ENCODE measurements at regions not wholly inside any gene's neighbourhood (a gene's known extent, or its start where the extent isn't known, plus 50 kb on each side); places are given as distances from the start of the nearest gene placed in this dataset.

DNA sequence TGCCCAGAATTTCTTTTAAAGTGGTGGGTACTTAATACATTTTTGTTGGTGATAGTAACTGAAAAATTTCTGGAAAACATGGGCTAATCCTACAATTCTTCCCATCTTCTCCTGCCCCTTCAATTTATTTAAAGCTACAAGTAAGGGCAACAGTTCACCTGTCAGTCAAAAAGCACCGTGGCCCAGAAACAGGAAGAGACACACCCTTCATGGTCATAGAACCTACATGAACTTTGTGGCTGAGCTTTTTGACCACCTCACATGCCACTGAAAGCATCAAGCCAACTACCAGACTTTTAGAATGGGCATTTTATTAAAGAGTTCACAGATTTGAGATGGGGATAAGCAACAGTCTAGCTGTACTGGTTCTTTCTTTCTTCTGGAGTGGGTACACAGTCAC lies 201.1 kb upstream of the CNR1 start:
- Histone ChIP-seq H3K27me3 (replicated peaks; ENCODE audit: insufficient read depth) (no peaks in the 10 kb centered on the region; the same call in 1 of the 2 replicates), H4K20me1 (ENCODE audit: insufficient read depth) (no peaks in the 10 kb centered on the region), H3K9me2 (ENCODE audit: insufficient read depth) (no peaks in the 10 kb centered on the region), H3K9me3 (ENCODE audit: low read depth) (no peaks in the 10 kb centered on the region), H3K79me2 (ENCODE audit: insufficient read depth) (no peaks in the 10 kb centered on the region), H3K4me2 (ENCODE audit: unreplicated experiment) (no peak overlapping the region), H3K9ac (no peak overlapping the region), H3K27ac (no peak overlapping the region), H3K4me3 (no peak overlapping the region), H3K36me3 (ENCODE audit: low read depth) (no peaks in the 10 kb centered on the region), H3F3A (ENCODE audit: insufficient read depth) (peaks cover 11% of the 10 kb centered on the region; the same call in 1 of the 2 replicates), H2AFZ (no peak overlapping the region), H3K4me1 (ENCODE audit: insufficient read depth) (peaks cover 18% of the 10 kb centered on the region)
- in situ Hi-C loops (cut with MboI), result no loop called here
- TF ChIP-seq EZH2 (IDR thresholded peaks at IDR 0.05; ENCODE audit: insufficient read depth, poor library complexity, severe bottlenecking) (no peak), EZH2phosphoT487 (IDR thresholded peaks at IDR 0.05; ENCODE audit: insufficient read depth, low read depth) (no peak)
- DNase-seq, result no peak
- 7 to 14% methylated on average over 1 of the region's 1 CpG for WGBS, 2 experiments (ENCODE audit: low coverage in 1 of 2, low lambda C conversion rate in 2 of 2, missing lambda C conversion rate in 2 of 2)

DNA sequence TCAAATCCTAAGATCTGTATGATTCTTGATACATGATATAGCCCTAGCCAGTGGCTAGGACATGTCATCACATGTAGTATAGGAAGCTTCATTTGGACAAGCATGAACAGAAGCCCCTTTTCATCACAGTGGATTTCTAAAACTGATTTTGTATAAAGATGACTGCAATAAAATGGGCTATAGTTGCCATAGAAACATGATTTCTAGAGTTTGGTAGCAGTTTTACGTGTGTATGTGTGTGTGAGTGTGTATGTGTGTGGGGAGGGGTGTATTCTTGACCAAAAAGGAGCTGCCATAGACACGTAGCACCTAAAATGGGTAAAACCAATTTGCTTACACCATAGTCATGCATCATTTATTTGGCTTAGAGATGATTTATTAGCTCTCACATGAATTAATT lies 200.5 kb upstream of the CNR1 start:
- Histone ChIP-seq H3K4me2 (ENCODE audit: unreplicated experiment) (no peak overlapping the region), H4K20me1 (ENCODE audit: insufficient read depth) (no peaks in the 10 kb centered on the region), H3K4me1 (ENCODE audit: insufficient read depth) (peaks cover 19% of the 10 kb centered on the region), H3K36me3 (ENCODE audit: low read depth) (no peaks in the 10 kb centered on the region), H2AFZ (no peak overlapping the region), H3K9me2 (ENCODE audit: insufficient read depth) (no peaks in the 10 kb centered on the region), H3K9me3 (ENCODE audit: low read depth) (no peaks in the 10 kb centered on the region), H3K27me3 (replicated peaks; ENCODE audit: insufficient read depth) (no peaks in the 10 kb centered on the region; the same call in 1 of the 2 replicates), H3K79me2 (ENCODE audit: insufficient read depth) (no peaks in the 10 kb centered on the region), H3K27ac (no peak overlapping the region), H3K9ac (no peak overlapping the region), H3F3A (ENCODE audit: insufficient read depth) (peaks cover 11% of the 10 kb centered on the region; the same call in 1 of the 2 replicates), H3K4me3 (no peak overlapping the region)
- DNase-seq, result no peak
- TF ChIP-seq EZH2phosphoT487 (IDR thresholded peaks at IDR 0.05; ENCODE audit: insufficient read depth, low read depth), result no peak
- TF ChIP-seq EZH2 (IDR thresholded peaks at IDR 0.05; ENCODE audit: insufficient read depth, poor library complexity, severe bottlenecking), result no peak
- 80 to 85% methylated on average over 2 of the region's 2 CpGs for WGBS, 2 experiments (ENCODE audit: low coverage in 1 of 2, low lambda C conversion rate in 2 of 2, missing lambda C conversion rate in 2 of 2)
- in situ Hi-C loops (cut with MboI), result no loop called here

DNA sequence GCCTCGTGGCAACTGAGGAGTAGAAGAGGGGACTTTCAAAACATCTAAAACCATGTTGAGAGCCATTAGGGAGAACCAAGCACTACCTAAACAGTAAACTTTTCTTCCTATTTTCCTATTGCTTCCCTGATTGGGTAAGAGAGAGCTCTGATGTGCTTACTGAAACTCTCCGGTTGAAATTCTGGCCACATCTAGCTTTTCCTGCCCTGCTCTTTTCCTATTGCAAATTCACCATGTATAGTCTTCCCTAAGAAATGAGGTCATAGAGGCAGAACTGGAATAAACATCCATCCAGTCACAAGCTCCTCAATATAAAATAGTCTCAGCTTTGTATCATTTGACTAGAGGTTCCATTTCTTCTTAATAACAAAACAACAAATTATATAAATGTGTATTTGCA lies 199.5 kb upstream of the CNR1 start:
- Histone ChIP-seq H3K4me3 (no peak overlapping the region), H3K4me2 (ENCODE audit: unreplicated experiment) (no peak overlapping the region), H2AFZ (no peak overlapping the region), H3F3A (ENCODE audit: insufficient read depth) (peaks cover 11% of the 10 kb centered on the region), H3K27ac (no peak overlapping the region), H3K79me2 (ENCODE audit: insufficient read depth) (no peaks in the 10 kb centered on the region), H4K20me1 (ENCODE audit: insufficient read depth) (no peaks in the 10 kb centered on the region), H3K27me3 (replicated peaks; ENCODE audit: insufficient read depth) (no peaks in the 10 kb centered on the region), H3K4me1 (ENCODE audit: insufficient read depth) (peaks cover 29% of the 10 kb centered on the region), H3K9me3 (ENCODE audit: low read depth) (no peaks in the 10 kb centered on the region), H3K9me2 (ENCODE audit: insufficient read depth) (no peaks in the 10 kb centered on the region), H3K9ac (no peak overlapping the region), H3K36me3 (ENCODE audit: low read depth) (no peaks in the 10 kb centered on the region)
- in situ Hi-C loops (cut with MboI), result no loop called here
- DNase-seq, result no peak
- 81 to 89% methylated on average over 2 of the region's 2 CpGs for WGBS, 2 experiments (ENCODE audit: low coverage in 1 of 2, low lambda C conversion rate in 2 of 2, missing lambda C conversion rate in 2 of 2)
- TF ChIP-seq EZH2phosphoT487 (IDR thresholded peaks at IDR 0.05; ENCODE audit: insufficient read depth, low read depth), result no peak
- no peak for TF ChIP-seq EZH2 (IDR thresholded peaks at IDR 0.05; ENCODE audit: insufficient read depth, poor library complexity, severe bottlenecking)

DNA sequence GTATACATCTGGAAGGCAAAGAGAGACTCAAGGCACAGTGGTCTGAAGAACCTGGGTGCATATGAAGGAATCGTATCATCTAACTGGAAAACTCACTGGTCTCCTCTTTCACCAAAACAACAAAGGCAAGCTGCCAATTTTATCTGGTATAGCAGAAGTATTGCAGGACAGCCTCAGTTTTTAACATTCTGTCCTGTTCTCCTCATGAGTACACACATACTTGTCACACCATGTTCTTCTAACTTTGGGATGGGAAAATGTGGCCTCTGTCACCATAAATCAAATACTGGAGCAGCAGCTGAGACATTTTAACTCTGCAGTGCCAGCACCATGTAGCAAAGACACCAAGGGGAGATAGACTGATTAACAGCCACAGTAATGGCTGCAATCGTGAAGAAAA lies 199.1 kb upstream of the CNR1 start:
- H2AFZ ChIP-seq, result no peak overlapping the region
- no peak for TF ChIP-seq EZH2 (IDR thresholded peaks at IDR 0.05; ENCODE audit: insufficient read depth, poor library complexity, severe bottlenecking)
- TF ChIP-seq EZH2phosphoT487 (IDR thresholded peaks at IDR 0.05; ENCODE audit: insufficient read depth, low read depth), result no peak

DNA sequence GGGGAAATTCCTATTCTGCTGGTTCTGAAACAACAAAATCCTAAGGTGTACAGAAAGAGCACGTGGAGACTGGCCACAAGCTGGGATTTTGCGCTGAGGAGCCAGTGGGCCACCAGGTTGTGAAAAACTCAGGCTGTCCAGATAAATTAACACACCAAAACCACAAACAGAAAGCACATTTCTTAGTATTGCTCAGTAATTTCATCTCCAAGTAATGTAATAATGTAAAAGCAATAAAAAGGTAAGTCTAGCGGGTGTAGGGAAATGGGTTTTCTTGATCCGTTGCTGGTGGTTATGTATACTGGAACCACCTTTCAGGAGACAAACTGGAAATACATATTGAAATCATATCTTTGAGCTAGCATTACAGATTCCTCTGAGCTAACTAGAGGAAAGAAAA lies 195.6 kb upstream of the CNR1 start:
- no peak overlapping the region for H3K4me3 ChIP-seq
- no peak overlapping the region for H3K4me2 ChIP-seq (ENCODE audit: unreplicated experiment)
- no peaks in the 10 kb centered on the region for H3K9me3 ChIP-seq (ENCODE audit: low read depth)
- H3K4me1 ChIP-seq (ENCODE audit: insufficient read depth), result peaks cover 33% of the 10 kb centered on the region
- no peak overlapping the region for H3K27ac ChIP-seq
- no peaks in the 10 kb centered on the region for H3K36me3 ChIP-seq (ENCODE audit: low read depth)
- H3F3A ChIP-seq (ENCODE audit: insufficient read depth), result peaks cover 17% of the 10 kb centered on the region
- TF ChIP-seq EZH2phosphoT487 (IDR thresholded peaks at IDR 0.05; ENCODE audit: insufficient read depth, low read depth) (no peak), EZH2 (IDR thresholded peaks at IDR 0.05; ENCODE audit: insufficient read depth, poor library complexity, severe bottlenecking) (no peak)
- in situ Hi-C loops (cut with MboI), result no loop called here
- H3K9me2 ChIP-seq (ENCODE audit: insufficient read depth), result no peaks in the 10 kb centered on the region
- H4K20me1 ChIP-seq (ENCODE audit: insufficient read depth), result no peaks in the 10 kb centered on the region
- no peak for DNase-seq
- H3K27me3 ChIP-seq (replicated peaks; ENCODE audit: insufficient read depth), result no peaks in the 10 kb centered on the region
- H3K79me2 ChIP-seq (ENCODE audit: insufficient read depth), result no peaks in the 10 kb centered on the region
- 94 to 96% methylated on average over 4 of the region's 4 CpGs for WGBS, 2 experiments (ENCODE audit: low coverage in 1 of 2, low lambda C conversion rate in 2 of 2, missing lambda C conversion rate in 2 of 2)
- no peak overlapping the region for H2AFZ ChIP-seq
- H3K9ac ChIP-seq, result no peak overlapping the region

More for the DNA sequence above, 199.1 kb upstream of the CNR1 start:
- Histone ChIP-seq H4K20me1 (ENCODE audit: insufficient read depth) (no peaks in the 10 kb centered on the region), H3K9me2 (ENCODE audit: insufficient read depth) (no peaks in the 10 kb centered on the region), H3K27ac (no peak overlapping the region), H3K4me2 (ENCODE audit: unreplicated experiment) (no peak overlapping the region), H3K36me3 (ENCODE audit: low read depth) (no peaks in the 10 kb centered on the region), H3K9me3 (ENCODE audit: low read depth) (no peaks in the 10 kb centered on the region), H3K9ac (no peak overlapping the region), H3K27me3 (replicated peaks; ENCODE audit: insufficient read depth) (no peaks in the 10 kb centered on the region), H3K4me1 (ENCODE audit: insufficient read depth) (peaks cover 33% of the 10 kb centered on the region), H3K79me2 (ENCODE audit: insufficient read depth) (no peaks in the 10 kb centered on the region), H3F3A (ENCODE audit: insufficient read depth) (peaks cover 11% of the 10 kb centered on the region), H3K4me3 (no peak overlapping the region)
- in situ Hi-C loops (cut with MboI), result no loop called here
- WGBS, 2 experiments (ENCODE audit: low coverage in 1 of 2, low lambda C conversion rate in 2 of 2, missing lambda C conversion rate in 2 of 2), result 36 to 48% methylated on average over 2 of the region's 2 CpGs
- peak; percentile 25 for DNase-seq
